ENCODE measurements at regions not wholly inside any gene's neighbourhood (a gene's known extent, or its start where the extent isn't known, plus 50 kb on each side); places are given as distances from the start of the nearest gene placed in this dataset.
A peak's percentile ranks its signal among the peaks of the same experiment; 100 is the strongest.

DNA sequence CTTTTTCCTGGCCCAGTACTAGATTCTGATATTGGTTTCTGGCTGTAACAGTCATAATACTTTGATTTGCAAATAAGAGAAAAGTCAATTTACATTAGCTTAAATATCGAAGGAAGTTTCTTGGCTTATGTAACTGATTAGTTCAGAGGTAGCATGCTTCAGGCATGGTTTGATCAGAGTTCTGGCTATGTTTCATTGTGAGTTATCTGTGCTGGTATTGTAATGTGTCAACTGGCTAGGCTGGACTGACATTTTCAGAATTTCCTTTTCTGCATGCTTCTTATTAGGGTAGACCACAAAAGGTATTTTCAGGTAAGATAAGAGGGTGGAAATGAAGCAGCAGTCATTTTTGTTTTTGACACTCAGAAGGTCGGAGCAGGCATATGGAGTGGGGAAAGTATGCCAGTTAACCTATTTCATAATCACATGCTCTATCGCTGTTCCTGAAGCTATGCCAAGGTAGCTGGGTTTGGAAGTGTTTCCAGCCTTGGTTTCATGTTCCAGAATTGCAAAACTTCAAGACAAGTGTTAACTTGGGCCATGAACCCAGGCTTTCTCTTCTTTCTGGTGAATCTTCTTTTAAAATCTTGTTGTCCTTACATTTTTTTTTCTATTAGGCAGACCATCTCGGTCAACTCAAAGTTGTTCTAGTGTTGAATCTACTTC, 244.9 kb downstream of the DHX35 start:
- TF ChIP-seq, protein P1, sequence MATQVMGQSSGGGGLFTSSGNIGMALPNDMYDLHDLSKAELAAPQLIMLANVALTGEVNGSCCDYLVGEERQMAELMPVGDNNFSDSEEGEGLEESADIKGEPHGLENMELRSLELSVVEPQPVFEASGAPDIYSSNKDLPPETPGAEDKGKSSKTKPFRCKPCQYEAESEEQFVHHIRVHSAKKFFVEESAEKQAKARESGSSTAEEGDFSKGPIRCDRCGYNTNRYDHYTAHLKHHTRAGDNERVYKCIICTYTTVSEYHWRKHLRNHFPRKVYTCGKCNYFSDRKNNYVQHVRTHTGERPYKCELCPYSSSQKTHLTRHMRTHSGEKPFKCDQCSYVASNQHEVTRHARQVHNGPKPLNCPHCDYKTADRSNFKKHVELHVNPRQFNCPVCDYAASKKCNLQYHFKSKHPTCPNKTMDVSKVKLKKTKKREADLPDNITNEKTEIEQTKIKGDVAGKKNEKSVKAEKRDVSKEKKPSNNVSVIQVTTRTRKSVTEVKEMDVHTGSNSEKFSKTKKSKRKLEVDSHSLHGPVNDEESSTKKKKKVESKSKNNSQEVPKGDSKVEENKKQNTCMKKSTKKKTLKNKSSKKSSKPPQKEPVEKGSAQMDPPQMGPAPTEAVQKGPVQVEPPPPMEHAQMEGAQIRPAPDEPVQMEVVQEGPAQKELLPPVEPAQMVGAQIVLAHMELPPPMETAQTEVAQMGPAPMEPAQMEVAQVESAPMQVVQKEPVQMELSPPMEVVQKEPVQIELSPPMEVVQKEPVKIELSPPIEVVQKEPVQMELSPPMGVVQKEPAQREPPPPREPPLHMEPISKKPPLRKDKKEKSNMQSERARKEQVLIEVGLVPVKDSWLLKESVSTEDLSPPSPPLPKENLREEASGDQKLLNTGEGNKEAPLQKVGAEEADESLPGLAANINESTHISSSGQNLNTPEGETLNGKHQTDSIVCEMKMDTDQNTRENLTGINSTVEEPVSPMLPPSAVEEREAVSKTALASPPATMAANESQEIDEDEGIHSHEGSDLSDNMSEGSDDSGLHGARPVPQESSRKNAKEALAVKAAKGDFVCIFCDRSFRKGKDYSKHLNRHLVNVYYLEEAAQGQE (IDR thresholded peaks at IDR 0.05; ENCODE audit: insufficient replicate concordance, low read depth): no peak
- no peak for TF ChIP-seq SPI1 (IDR thresholded peaks at IDR 0.05; ENCODE audit: borderline replicate concordance, low read depth)
- TF ChIP-seq GABPA (IDR thresholded peaks at IDR 0.05; ENCODE audit: low read depth): no peak
- no peak for TF ChIP-seq POLR2AphosphoS5 (IDR thresholded peaks at IDR 0.05; ENCODE audit: low read depth)
- TF ChIP-seq, protein P2, sequence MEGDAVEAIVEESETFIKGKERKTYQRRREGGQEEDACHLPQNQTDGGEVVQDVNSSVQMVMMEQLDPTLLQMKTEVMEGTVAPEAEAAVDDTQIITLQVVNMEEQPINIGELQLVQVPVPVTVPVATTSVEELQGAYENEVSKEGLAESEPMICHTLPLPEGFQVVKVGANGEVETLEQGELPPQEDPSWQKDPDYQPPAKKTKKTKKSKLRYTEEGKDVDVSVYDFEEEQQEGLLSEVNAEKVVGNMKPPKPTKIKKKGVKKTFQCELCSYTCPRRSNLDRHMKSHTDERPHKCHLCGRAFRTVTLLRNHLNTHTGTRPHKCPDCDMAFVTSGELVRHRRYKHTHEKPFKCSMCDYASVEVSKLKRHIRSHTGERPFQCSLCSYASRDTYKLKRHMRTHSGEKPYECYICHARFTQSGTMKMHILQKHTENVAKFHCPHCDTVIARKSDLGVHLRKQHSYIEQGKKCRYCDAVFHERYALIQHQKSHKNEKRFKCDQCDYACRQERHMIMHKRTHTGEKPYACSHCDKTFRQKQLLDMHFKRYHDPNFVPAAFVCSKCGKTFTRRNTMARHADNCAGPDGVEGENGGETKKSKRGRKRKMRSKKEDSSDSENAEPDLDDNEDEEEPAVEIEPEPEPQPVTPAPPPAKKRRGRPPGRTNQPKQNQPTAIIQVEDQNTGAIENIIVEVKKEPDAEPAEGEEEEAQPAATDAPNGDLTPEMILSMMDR (IDR thresholded peaks at IDR 0.05; ENCODE audit: insufficient read depth, low read length): no peak

DNA sequence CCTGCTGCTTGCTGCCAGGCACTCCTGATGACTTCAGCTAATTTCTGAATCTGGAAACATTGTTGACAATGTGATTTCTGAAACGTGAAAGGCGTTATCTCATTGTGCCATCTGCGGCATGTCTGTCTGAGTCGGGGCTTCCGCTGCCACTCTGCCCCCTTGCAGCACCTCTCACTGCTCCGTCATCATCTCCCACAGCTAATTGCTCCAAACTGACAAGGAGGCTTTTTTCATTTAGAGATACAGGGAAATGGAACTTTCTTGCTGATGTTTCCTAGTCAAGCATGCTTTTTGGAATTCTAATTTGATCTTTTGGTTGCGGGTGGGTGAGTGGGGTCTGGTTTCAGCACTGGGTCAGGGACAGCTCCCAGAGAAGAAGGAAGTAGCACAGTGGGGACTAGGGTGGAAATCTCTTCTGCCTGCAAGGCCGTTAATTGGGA, 233.5 kb downstream of the DHX35 start:
- TF ChIP-seq SPI1 (IDR thresholded peaks at IDR 0.05; ENCODE audit: borderline replicate concordance, low read depth) (no peak), GABPA (IDR thresholded peaks at IDR 0.05; ENCODE audit: low read depth) (no peak), POLR2AphosphoS5 (IDR thresholded peaks at IDR 0.05; ENCODE audit: low read depth) (no peak)
- TF ChIP-seq, protein P2 (IDR thresholded peaks at IDR 0.05; ENCODE audit: insufficient read depth, low read length): no peak
- TF ChIP-seq, protein P1 (IDR thresholded peaks at IDR 0.05; ENCODE audit: insufficient replicate concordance, low read depth): peak; percentile 91

More for the DNA sequence above, 244.9 kb downstream of the DHX35 start:
- Histone ChIP-seq H3K27me3 (ENCODE audit: insufficient read depth, poor library complexity, severe bottlenecking) (no peaks in the 10 kb centered on the region), H3K27ac (replicated peaks) (no peak overlapping the region), H3K4me3 (replicated peaks; ENCODE audit: insufficient read depth, low read length) (no peak overlapping the region)
- DNase-seq (ENCODE audit: low read depth in 1 of 2, low spot score in 1 of 2): no peak

DNA sequence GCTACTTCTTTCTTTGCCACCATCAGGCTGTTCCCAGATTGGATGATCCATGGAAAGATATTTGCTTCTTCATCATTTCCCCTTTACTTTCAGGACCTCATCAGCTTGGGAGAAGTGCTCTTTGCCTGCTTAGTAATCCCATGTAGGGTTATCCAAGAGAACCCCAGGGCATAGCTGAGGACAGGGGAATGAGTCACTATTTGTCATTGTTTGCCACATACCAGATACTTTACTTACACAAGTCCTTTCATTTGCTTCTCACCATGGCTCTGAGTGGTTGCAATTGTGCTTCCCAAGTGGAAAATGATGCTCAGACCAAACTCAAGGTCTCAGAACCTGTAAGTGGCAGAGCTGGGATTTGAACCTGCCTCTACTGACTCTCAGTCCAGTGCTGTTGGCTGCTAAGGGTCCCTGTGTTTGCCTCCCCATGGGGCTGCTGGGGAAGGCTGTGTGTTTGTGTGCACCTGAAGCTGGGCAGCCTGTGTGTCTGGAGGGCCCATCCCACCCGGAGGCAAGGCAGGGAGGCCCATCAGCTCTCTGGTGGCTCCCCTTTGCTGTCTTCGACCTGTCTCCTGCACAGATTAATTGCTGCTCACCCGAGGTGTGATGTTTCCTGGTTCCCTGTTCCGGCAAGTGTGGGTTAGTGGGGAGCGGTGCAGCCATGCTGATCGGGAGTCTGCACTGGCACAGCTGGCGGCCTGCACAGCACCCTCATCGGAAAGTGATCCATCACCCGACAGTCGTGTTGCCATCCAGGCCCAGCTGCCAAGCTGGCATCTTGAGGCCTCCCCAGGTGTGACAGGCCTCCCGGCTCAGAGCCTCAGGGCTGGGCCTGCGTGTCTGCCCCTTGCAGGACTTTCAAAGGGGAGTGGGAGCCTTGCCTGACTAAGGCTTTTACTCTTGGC, 228.8 kb downstream of the DHX35 start:
- Histone ChIP-seq H3K4me3 (replicated peaks; ENCODE audit: insufficient read depth, low read length) (no peak overlapping the region), H3K27me3 (ENCODE audit: insufficient read depth, poor library complexity, severe bottlenecking) (peaks cover 2% of the 10 kb centered on the region), H3K27ac (replicated peaks) (no peak overlapping the region)
- no peak for DNase-seq (ENCODE audit: low read depth in 1 of 2, low spot score in 1 of 2)
- no peak for TF ChIP-seq SPI1 (IDR thresholded peaks at IDR 0.05; ENCODE audit: borderline replicate concordance, low read depth)
- TF ChIP-seq, protein P2 (IDR thresholded peaks at IDR 0.05; ENCODE audit: insufficient read depth, low read length): no peak
- no peak for TF ChIP-seq GABPA (IDR thresholded peaks at IDR 0.05; ENCODE audit: low read depth)
- TF ChIP-seq, protein P1 (IDR thresholded peaks at IDR 0.05; ENCODE audit: insufficient replicate concordance, low read depth): no peak
- no peak for TF ChIP-seq POLR2AphosphoS5 (IDR thresholded peaks at IDR 0.05; ENCODE audit: low read depth)

More for the DNA sequence above, 233.5 kb downstream of the DHX35 start:
- H3K27me3 ChIP-seq (ENCODE audit: insufficient read depth, poor library complexity, severe bottlenecking): peaks cover 2% of the 10 kb centered on the region
- DNase-seq (ENCODE audit: low read depth in 1 of 2, low spot score in 1 of 2): no peak
- H3K27ac ChIP-seq (replicated peaks): no peak overlapping the region
- no peak overlapping the region for H3K4me3 ChIP-seq (replicated peaks; ENCODE audit: insufficient read depth, low read length)
